Activated CD4-positive, alpha-beta T cell treated with anti-CD3 and anti-CD28 coated beads, Interleukin-2, amount 50 U/mL, for 16 hours (primary cell): ENCODE measurements at regions not wholly inside any gene's neighbourhood (a gene's known extent, or its start where the extent isn't known, plus 50 kb on each side); places are given as distances from the start of the nearest gene placed in this dataset.

Source experiments
- DNase-seq: peaks from one replicate; pipeline ENCODE4 v3.0.0-alpha.2; 2020

- DNase-seq = no peak
Measured at GRCh38 chr1:94642617-94643321, 101.2 kb upstream of the F3 start.

DNA sequence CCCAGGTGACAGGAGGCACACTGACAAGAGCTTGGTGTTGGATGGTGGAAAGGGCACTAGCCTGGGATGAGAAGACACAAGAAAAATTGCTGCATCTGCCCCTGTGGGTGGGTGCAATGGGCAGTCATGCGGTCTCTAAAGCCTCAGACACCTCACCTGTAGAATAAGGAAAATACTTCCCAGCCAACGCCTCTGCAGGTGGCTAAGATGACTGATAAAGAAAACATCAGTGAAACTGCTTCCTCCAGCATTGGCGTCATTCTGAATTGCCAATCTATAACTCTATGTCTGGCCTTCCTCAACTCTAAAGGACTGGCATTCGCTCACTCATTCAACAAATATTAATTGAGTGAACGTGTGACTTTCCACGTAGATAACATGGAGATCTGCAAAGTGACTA is 100.4 kb upstream of the F3 start:
- DNase-seq = no peak

GRCh38 chr1:94640125-94640524 is 98.6 kb upstream of the F3 start:
- no peak for DNase-seq

DNA sequence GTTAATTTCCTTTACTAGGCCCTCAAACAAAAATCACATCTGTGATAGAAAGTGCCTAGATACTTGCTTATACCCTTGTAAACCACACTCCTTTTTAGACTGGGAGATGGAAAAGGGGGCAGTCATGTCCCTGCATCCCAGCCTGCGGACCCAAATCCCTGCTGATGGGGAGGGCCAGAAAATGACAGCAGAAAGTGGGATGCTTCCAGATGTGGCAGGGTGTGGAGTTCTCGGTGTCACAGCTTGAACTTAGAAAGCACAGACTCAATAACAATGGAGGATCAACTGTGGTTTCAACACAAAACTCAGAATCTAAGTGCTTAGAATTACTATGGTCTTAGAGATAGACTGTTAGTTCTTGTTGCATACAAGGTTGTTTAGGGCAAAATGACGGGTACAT is 95.6 kb upstream of the F3 start:
- no peak for DNase-seq

DNA sequence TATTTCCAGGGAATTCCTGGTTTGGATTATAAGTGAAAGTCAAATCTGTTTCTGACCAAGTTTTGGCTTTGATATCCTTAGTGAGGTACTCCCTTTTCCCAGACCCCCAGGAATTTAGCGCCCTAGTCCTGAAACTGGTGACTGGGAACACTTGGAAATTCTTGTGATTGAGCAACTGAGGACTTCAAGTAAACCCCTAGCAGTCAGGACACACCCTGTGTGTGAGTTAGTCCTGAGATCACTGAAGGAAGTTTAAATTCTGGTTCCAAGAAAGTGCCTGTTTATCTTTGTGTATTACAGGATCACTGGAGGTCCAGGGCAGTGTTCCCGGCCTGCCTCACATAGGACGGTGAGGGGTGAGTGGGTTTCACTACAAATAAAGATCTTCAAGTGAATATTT is 95.1 kb upstream of the F3 start:
- DNase-seq = no peak

GRCh38 chr1:94636100-94636499 is 94.5 kb upstream of the F3 start:
- DNase-seq = no peak

DNA sequence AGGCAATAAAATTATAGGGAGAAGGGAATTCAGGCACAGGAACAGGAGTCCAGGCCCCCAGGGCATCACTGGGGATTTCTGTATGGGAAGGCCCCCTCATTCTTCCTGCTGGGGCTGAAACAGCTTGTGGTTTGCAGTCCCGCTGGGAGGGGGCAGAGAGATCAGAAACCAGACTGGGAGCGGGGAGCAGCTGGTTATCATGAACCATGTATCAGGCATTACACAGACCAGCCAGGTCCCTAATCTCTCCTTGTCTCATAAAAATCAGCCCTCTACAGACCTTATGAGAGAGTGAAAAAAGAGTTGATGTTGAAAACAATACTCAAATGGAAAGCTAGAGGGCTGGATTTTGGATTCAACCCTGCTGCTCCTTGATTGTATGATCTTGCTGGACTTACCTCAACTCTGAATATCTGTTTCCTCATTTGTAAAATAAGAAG is 93.4 kb upstream of the F3 start:
- DNase-seq = no peak

GRCh38 chr1:94633051-94633450 is 91.5 kb upstream of the F3 start:
- DNase-seq = no peak

DNA sequence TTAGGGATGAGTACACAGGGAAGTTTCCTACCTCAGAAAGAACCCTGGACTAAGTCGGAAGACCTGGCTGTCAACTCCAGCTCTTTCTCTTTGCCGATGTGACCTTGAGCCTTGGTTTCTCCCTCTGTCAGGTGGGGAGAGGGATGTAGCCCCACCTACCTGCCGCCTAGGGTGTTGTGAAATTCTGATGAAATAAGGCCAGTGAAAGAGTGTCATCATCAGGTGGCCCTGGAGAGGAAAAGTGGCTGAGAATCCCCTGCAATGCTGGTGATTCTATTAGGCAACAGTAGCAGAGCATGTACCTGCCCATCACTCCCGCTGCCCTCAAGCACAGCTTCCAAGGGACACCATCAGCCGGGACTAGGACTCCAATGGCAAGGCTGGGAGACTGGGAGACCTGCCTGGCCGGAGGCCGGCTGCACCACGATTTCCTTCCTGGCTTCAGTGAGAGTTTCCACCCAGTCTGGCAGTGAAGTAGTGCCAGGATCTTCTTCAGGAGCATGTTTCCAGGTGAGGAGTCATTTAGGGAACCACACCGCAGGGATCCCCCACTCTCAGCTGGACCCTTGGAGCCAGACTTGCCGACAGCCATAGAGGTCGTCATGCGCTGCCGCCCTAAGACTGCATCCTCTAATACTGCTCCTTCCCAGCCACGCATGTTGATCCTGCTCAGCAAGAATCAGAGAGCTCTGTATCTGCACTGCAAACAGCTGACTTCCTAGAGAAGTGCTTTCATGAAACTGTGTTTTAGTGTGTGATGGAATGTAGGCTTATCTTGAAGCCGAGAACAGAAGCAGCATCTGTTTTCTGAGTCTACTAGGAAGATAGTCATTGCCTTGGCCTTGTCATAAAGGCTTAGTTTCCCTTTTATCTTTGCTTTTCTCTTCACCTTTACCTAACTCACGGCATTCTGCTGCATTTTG is 88.0 kb upstream of the F3 start:
- DNase-seq = no peak

GRCh38 chr1:94628499-94628843 is 86.9 kb upstream of the F3 start:
- DNase-seq = no peak

- DNase-seq = no peak
Measured at GRCh38 chr1:94627771-94628498, 86.4 kb upstream of the F3 start.

DNA sequence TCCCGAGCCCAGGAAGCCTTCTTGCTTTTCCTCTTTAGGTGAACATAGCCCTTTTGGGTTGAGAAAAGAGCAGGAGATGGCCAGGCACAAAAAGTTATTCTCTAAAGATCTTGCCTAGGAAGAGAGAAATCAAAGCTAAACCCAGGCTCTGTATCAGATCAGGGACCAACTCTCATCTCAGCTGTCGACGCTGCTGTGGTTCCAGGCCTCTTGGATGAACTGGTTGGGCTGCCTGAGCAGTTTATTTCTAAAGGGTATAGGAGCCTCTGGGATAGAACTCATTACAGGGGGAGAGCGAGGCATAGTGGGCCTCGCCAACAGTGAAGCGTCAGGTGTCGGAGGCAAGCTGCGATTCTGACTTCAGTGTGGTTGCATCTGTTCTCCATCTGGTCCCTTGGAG is 82.6 kb upstream of the F3 start:
- no peak for DNase-seq

- no peak for DNase-seq
Measured at GRCh38 chr1:94623560-94624148, 82.1 kb upstream of the F3 start.

DNA sequence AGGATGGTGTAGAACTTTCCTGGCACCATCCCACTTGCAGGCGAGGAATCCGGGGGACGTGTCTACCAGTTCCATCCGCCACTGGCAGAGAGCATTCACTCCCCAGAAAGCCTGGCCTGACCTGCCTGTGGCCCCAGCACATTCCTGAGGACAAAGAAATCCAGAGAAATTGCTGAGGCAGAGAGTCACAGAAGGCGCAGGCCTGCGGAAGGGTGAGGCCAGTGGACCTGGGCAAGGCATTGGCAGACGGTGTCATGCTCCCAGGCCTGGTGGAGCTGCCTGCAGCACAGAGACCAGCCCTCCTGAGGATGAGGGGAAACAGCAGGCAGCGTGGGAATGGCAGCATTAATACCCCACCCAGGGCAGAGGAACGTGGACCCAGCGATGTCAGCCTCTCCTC is 81.2 kb upstream of the F3 start:
- no peak for DNase-seq

DNA sequence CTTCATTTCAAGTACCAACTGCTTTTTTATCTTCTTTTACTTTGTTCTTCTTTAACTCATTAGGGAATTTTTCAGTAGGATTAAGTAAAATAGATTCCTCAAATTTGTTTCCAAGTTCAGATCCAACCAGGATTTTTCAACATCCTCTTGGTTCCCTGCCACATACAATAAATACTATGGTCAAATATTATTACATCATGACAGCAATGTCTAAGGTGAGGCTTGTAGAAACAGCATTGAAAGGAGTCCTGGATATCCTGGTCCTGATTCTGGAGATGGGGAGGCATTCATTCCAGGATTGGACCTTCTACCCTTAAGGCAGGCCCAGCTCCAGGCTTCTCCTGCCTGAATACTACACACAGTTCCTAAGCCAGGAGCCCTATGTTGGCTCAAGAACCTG is 80.2 kb upstream of the F3 start:
- DNase-seq = no peak

GRCh38 chr1:94621395-94621794 is 79.8 kb upstream of the F3 start:
- DNase-seq = no peak

- no peak for DNase-seq
Measured at GRCh38 chr1:94620345-94621031, 78.9 kb upstream of the F3 start.

DNA sequence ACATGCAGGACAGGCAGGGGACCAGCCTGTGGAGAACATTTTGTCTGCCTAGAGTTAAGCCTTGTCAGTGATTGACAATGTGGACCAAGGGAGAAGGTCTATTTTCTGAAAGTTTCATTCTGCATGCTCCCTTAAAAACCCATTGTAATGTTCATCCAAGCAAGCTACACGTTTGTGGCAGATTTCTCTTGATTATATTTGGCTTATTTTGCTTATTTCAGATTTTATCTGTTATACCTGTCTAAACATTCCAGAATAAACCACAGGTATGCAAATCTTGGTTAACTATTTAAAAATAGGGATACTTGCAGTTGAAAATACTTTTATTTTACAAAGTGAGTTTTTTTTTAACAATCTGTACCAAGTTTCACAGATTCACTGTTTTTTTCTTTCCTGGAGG is 78.2 kb upstream of the F3 start:
- no peak for DNase-seq

DNA sequence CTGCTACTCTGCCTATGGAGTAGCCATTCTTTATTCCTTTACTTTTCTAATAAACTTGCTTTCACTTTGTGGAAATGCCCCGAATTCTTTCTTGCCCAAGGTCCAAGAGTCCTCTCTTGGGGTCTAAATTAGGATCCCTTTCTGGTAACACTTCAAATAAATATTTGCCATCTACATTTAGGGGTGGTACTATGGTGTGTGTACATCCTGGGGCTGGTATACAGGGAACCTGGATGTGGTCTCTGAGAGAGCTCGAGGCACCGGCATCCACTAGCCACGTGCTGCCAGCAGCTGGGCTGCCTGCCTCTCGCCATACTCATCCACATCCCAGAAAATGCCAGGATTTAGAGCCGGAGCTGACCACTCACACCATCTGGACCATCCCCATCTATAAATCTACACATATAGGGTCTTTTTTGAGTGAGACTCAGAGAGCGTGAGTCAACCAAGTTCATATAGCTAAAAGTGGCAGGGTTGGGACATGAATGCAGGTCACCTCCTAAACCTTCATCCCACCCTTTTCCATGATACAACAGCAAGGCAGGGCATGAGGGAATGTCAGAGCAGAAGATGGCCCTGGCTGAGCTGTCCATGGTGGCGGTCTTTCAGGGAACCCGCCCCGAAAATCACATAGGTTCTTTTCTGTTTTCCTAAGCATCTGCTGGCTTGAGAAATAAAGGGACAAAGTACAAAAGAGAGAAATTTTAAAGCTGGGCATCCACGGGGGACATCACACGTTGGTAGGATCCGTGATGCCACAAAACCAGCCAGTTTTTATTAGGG is 76.6 kb upstream of the F3 start:
- DNase-seq = no peak

GRCh38 chr1:94617134-94617805 is 75.7 kb upstream of the F3 start:
- DNase-seq = no peak

GRCh38 chr1:94616506-94616905 is 74.9 kb upstream of the F3 start:
- no peak for DNase-seq
